ENCODE measurements at regions not wholly inside any gene's neighbourhood (a gene's known extent, or its start where the extent isn't known, plus 50 kb on each side); places are given as distances from the start of the nearest gene placed in this dataset.

- H3K4me3 ChIP-seq (replicated peaks; ENCODE audit: insufficient read depth, low read length), result no peak overlapping the region
- DNase-seq (ENCODE audit: low read depth in 1 of 2, low spot score in 1 of 2), result no peak
- TF ChIP-seq SPI1 (IDR thresholded peaks at IDR 0.05; ENCODE audit: borderline replicate concordance, low read depth), result no peak
- TF ChIP-seq CTCF (IDR thresholded peaks at IDR 0.05; ENCODE audit: insufficient read depth, low read length), result no peak
- TF ChIP-seq GABPA (IDR thresholded peaks at IDR 0.05; ENCODE audit: low read depth), result no peak
- no peak for TF ChIP-seq REST (IDR thresholded peaks at IDR 0.05; ENCODE audit: insufficient replicate concordance, low read depth)
- no peak for TF ChIP-seq POLR2AphosphoS5 (IDR thresholded peaks at IDR 0.05; ENCODE audit: low read depth)
- H3K27ac ChIP-seq (replicated peaks), result no peak overlapping the region
- no peaks in the 10 kb centered on the region for H3K27me3 ChIP-seq (ENCODE audit: insufficient read depth, poor library complexity, severe bottlenecking)
These were observed 424.7 kb downstream of the KCTD12 start for GRCh38 chr13:76461484-76461883.

GRCh38 chr13:76459863-76460262 is 426.3 kb downstream of the KCTD12 start:
- DNase-seq (ENCODE audit: low read depth in 1 of 2, low spot score in 1 of 2), result no peak
- H3K27me3 ChIP-seq (ENCODE audit: insufficient read depth, poor library complexity, severe bottlenecking), result no peaks in the 10 kb centered on the region
- TF ChIP-seq CTCF (IDR thresholded peaks at IDR 0.05; ENCODE audit: insufficient read depth, low read length), result no peak
- TF ChIP-seq GABPA (IDR thresholded peaks at IDR 0.05; ENCODE audit: low read depth), result no peak
- no peak for TF ChIP-seq REST (IDR thresholded peaks at IDR 0.05; ENCODE audit: insufficient replicate concordance, low read depth)
- TF ChIP-seq POLR2AphosphoS5 (IDR thresholded peaks at IDR 0.05; ENCODE audit: low read depth), result no peak
- TF ChIP-seq SPI1 (IDR thresholded peaks at IDR 0.05; ENCODE audit: borderline replicate concordance, low read depth), result no peak
- H3K4me3 ChIP-seq (replicated peaks; ENCODE audit: insufficient read depth, low read length), result no peak overlapping the region
- no peak overlapping the region for H3K27ac ChIP-seq (replicated peaks)

GRCh38 chr13:76455960-76456359 is 430.2 kb downstream of the KCTD12 start:
- H3K4me3 ChIP-seq (replicated peaks; ENCODE audit: insufficient read depth, low read length), result no peak overlapping the region

More at GRCh38 chr13:76455960-76456359, 430.2 kb downstream of the KCTD12 start:
- Histone ChIP-seq H3K27me3 (ENCODE audit: insufficient read depth, poor library complexity, severe bottlenecking) (no peaks in the 10 kb centered on the region), H3K27ac (replicated peaks) (no peak overlapping the region)
- DNase-seq (ENCODE audit: low read depth in 1 of 2, low spot score in 1 of 2), result no peak
- no peak for TF ChIP-seq POLR2AphosphoS5 (IDR thresholded peaks at IDR 0.05; ENCODE audit: low read depth)
- TF ChIP-seq GABPA (IDR thresholded peaks at IDR 0.05; ENCODE audit: low read depth), result no peak
- no peak for TF ChIP-seq CTCF (IDR thresholded peaks at IDR 0.05; ENCODE audit: insufficient read depth, low read length)
- TF ChIP-seq REST (IDR thresholded peaks at IDR 0.05; ENCODE audit: insufficient replicate concordance, low read depth), result no peak
- no peak for TF ChIP-seq SPI1 (IDR thresholded peaks at IDR 0.05; ENCODE audit: borderline replicate concordance, low read depth)
